GM18520 (cell line): ENCODE measurements at regions not wholly inside any gene's neighbourhood (a gene's known extent, or its start where the extent isn't known, plus 50 kb on each side); places are given as distances from the start of the nearest gene placed in this dataset.
A peak's percentile ranks its signal among the peaks of the same experiment; 100 is the strongest.

Source experiments
- ATAC-seq: cut with Tn5 transposase; IDR thresholded peaks from one replicate; pipeline ENCODE4 v1.9.1; 2021; ENCODE audit not compliant: unreplicated experiment

DNA sequence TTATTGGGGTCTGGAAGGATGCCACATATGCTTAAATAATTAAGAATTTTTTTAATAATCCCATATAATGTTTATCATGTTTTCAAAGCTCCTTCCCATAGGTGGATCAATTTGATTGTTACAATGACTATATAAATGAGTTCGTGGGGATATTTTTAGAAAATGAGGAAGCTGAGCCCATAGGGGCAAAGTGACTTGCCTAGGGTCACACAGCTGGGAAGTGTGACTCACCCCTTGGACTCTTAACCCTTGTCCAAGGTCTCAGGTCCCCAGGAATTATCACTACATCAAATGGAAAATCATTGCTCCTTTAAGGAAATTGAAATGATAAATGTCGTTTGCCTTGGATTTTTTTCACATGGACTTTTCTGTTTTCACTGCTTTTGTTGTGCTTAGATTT is 161.2 kb upstream of the RGMA start:
- no peak for ATAC-seq

DNA sequence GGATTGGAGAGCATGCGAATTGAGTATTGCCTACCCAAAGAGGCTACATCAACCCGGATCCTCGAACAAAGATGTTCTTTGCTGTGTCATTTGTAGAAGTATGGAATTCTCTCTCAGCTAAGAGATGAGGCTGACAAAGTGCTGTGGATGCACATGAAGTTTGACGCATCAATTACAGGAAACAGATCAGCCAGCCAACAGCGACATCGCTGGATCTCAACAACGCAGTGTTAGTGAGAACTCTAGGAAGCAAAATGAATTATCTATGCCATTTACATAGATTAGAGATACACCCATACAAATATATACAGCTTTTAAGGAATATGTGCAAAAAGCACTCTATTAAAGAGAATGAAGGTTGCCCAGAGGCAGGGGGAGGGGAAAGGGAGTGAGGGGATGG is 160.6 kb upstream of the RGMA start:
- no peak for ATAC-seq

DNA sequence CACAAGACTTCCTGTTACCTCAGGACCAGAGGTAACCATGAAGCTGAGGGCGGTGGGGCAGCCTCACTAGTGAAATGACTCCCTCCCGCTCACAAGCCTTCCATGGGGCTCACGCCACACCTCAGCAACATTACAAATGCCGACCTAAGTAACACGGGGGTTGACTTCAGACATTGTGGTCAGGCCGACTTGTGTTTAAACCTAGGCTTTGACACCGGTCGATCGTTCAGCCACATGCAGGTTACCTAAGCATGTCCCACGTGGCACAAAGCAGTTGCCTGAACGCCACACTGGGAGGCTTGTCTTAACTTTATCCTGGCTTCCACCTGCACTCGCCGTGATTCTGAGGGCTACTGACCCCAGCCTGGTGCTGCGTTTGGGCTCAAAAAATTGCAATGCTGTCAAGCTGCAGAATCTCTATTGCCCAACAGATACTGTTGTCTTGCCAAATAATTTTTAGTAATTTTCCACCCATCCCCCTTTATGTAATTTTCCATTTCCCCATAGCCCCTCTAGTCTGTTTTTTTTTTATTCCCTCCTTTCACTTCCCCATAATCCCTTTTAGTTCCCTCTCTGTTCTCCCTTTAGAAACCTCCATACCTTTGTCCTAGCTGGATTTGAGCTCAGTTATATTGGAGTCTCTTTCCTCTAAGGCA is 158.6 kb upstream of the RGMA start:
- no peak for ATAC-seq

DNA sequence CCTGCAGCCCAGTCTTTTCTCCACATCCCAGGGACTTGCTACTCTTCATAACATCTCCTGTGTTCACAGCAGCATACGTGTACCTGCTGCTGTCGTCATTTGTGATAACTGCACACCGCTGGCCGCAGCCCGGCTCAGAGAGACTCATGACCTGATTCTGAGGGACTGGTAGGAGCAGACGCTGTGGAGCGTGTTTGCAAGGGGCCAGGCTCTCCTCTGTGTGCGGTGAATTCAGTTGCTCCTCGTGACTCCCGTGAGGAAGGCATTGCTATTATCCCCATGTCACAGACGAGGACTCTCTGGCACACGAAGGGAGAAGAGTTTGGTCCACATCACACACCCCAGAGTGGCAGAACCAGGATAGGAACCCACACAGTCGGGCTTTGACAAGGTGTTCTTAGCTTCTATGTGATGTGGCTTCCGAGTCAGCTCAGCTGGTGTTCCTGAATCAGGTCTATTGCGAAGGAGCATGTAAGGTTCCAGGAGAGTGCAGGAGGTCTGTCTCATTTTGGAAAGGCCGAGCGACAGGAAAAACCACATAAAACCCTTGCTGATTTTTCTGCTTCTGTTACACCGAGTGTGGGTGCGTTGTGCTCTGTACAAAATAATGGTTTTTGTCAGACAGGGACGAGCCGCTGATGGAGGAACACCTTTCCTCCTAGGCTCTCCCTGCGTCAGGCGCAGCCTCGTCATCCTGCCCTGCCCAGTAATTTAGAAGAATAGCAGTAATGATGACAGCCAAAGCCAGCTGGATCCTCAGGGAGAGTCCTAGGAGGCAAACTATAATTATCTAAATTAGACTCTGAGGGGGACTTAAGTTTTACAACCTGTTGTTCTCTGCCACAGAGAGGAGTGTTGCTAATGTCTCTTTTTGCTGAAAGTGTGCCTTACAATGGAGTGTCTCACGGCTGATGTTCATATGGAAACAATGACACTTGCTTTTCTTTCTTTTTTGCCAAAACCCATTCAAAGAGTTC is 157.5 kb upstream of the RGMA start:
- ATAC-seq, result no peak

DNA sequence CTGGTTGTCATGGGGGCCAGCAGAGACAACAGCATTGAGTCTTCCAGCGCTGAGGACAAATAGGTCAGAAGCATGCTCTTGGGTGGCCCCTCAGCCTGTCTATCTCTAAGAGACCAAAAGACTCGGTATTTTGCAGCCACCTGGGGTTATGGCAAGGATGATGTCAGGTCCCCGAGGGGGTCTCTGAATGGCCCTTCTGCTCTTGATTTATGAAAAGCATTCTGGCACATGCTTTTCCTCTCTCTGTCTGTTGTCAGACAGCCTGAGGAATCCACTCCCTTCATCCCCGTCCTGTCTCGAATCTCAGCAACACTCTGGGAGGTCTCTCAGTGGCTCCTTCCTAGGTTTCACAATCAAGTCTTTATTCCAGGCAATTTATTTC is 156.6 kb upstream of the RGMA start:
- no peak for ATAC-seq

DNA sequence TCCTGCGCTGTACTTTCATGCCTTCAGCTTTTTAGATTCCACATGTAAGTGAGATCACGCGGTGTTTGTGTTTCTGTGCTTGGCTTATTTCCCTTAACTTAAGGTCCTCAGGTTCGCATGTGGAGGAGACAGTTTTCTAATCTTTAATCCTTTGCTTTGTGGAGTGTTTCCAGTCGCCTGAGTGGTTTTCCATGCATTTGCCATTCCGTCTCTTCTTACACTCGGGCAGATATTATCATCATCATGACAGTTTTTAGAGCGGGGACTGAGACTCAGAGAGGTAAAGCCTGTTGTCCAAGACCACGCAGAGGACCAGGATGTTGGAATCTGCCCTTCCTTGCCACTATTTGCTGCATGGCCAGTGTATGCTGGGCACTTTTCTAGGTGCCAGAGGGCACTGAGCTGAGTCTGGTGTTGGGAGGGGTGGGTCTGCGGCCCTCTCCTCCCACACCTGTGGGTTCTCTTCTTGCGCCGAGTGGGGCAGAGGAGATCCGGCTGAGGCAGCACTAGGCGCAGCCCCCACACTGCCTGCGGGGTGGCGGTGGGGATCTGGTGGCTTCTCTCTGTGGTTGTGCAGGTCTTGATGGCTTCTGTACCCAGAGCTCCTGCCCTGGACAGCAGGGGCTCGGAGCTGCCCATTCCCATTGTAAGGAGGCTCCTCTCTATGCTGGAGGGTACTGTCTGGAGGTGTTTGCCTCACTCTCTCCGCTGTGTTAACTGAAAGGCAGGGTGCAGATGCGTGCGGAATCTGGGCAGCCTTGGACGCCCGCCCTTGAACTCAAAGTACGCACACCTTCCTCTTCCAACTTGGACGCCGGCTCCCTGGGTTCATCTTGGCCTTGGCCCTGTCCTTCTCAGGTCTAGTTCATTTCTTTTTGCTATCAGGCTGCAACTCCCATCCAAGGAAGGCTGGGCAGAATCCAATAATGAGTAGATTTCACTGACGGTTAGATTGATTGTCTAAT is 156.0 kb upstream of the RGMA start:
- ATAC-seq, result no peak

DNA sequence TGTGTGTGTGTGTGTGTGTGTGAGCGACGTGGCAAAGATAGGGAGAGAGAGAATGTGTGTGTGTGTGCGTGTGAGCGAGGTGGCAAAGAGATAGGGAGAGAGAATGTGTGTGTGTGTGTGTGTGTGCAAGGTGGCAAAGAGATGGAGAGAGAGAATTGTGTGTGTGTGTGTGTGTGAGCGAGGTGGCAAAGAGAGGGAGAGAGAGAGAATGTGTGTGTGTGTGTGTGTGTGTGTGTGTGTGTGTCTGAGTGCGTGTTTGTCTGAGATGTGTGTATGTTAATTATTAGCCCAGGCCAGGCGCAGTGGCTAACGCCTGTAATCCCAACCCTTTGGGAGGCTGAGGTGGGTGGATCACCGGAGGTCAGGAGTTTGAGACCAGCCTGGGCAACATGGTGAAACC is 154.6 kb upstream of the RGMA start:
- ATAC-seq, result no peak

DNA sequence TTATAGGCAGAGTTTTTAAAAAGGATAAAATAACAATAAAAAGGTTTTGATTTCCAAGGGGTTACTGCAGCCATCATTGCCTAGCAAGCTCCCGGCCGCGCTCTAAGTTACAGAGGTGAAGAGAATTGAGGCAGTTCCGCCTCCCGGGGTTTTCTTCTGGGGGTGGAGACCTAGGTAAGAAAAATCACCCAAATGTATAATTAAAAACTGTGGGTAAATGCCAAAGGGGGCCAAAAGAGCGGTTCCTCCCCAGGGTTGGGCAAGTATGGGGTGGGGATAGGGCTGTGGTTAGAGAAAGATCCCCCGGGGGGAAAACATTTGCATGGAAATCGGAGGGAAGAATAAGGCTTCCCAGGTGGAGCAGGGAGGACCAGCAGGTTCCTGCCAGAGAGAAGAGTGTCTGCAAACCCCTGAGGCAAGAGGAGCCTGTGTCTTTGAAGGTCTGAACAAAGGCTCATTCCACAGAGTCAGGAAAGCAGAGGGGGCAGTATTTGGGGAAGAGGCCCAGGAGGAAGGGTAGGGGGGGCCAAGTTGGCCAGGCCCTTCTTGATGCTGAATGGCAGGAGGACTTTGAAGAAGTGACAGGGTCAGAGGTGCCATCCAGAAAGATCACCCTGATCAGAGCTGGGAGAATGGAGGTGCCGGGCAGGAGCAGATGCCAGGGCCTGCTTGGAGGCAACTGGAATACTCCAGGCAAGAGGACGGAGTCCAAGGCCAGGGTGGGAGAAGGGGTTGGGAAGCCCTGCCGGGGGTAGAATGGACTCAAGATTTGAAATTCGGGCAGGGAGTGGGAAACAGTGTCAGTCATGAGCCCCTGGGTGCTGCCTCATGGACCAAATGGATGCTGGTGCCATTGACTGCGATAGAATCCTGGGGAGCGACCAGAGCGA is 152.9 kb upstream of the RGMA start:
- ATAC-seq, result no peak

DNA sequence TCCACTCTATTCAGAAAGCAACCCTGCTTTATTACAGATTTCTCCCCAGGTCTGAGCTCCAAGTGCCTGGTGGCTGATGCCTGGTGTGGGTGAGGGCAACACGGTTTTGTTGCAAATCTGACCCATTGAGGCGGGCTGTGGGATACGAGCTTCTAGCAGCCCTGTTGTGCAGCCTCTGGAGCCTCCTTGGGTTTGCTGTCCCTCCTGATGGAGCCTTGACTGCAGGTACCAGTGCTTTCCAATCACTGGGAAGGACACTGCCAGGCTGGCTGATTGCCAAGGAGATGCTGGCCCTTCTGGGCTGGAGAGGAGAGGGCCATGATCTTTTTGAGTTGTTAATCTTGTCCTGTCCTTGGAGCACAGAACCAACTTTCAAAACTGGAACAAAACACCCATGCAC is 151.0 kb upstream of the RGMA start:
- ATAC-seq, result no peak

DNA sequence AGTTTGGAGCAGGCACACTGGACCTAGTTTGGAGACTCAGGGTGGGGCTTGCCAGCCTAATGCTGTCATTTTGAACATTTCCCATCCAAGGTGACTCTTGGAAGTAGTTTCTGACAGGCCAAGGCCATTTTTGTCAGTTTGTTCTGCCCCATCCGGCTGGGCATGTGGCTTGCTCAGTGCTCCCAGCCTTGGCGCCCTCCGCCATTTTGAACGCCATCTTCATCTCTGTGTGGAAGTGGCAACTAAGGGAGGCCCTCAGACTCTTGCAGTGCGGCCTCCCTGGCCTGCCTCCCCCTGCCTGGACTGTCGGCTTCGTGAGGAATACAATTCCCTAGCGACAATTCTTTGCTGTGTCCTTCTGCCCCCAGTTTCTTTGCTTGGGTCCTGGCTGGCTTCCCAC is 150.6 kb upstream of the RGMA start:
- ATAC-seq, result no peak

DNA sequence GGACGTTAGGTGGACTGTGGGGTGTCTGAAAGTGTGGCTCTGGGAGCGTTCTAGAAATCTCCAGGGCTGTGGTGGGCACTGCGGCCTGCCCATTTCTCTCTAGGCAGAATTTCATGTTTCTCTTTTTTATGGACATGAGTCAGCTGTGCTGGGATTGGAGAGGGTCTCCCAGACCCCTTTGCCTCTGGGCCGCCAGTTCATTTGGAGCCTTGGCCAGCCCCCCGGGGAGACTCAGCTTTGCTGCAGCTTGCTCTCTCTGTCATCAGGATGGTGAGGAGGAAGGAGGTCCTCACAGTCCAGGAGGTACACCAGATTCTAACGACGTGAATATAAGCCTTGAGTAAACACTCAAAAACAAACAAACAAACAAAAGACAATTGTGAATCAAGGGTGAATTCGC is 149.6 kb upstream of the RGMA start:
- ATAC-seq, result no peak

DNA sequence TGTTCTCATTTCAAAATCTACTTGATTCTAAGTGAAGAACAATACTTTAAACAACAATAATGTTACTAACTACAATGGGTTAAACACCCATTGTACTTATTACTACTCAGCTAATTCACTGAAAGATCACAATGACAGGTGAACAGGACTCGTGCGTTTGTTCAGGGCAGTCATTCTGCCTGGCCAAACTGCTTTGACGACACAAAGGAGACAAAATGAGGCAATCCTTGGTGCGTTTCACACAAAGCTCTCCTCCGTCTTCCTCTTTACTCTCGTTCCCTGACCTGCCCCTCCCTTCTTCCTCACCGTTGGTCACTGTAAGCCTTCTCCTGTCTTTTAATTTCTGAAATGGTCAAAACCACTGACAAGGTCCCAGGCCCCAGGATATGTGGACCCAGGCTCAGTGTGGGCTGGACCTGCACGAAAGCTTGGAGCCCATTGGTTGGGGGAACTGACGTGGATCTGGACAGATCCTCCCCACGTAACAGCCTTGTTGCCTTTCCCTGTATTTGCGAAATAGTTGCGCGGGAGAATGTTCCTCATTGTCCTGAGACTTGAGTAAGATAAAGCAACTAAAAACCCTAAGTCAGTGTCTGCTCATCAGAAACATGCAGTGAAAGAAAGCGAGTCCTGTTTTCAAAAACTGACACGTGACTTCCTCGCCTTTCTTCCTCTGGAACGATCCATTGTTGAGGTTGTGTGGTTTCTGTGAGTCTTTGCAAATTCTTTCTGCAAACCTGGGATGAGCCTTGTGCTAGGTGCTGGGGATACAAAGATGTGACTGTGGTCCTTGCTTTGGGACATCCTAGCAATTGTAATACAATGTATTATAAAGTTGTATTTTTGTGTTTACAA is 147.1 kb upstream of the RGMA start:
- ATAC-seq, result no peak

DNA sequence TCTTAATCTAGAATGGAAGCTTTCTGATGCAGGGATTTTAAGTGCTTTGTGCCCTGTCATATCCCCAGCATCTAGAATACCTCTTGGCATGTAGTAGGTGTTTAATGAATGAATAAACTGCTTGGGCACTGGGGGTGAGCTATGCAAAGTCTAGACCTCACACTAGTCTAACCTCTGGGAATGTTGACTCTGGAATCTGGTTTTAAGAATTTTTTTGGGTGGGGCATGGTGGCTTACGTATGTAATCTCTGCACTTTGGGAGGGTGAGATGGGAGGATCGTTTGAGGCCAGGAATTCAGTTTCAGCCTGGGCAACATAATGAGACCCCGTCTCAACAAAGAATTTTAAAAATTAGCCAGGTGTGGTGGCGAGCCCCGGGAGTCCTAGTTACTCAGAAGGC is 146.3 kb upstream of the RGMA start:
- ATAC-seq, result no peak

DNA sequence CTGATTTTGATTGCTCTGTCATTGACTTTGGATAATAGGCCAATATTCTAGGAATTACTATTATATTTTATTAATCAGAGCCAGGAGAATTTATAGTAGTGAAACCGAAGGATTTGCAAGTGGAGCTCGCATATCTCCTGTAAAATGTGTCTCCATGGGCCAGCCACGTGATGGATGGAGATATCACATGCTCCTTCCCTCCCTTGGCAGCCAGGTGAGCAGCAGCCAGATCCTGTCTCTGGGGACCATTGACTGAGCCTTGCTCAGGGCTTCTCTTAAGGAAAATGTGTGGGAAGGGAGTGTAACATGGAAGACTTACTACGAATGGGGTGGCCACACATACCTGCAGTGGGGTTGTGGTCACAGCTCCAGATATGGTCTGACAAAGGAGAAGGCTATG is 144.7 kb upstream of the RGMA start:
- ATAC-seq, result no peak

DNA sequence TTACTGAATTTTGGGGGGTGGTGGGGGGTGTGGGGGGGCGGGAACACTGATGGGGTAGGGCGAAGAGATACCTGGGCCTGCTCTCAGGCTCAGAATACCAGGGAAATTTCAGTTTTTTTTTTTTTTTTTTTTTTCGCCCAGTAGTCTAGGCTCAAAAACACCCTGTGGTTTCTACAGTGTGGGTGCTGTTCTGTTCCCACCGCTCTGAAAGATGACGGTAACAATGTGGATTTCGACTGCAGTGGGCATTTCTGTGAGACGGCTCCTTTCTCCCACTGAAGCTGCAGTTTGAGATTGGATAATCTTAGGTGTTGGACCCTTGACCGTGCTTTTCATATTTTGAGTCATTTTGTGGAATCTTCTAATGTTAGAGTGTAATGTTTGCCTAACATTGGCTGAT is 143.8 kb upstream of the RGMA start:
- ATAC-seq, result no peak

DNA sequence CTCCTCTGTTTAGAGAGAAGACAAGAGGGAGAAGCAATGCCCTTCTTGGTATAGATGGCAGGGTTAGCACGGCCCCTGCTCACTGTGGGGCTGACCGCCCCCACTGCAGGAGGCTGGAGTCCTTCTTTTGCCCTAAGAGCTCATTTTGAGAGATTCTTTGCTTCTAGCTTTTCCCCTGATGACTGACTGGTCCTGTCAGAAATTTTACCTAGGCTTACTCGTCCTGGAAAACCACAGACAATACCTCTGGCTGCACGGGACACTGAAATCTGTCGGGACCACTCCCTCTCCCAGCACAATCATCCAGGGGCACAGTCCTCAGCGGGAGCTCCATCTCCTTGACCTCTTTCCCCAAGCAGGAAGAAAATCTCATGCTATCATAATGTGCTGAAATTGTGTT is 143.0 kb upstream of the RGMA start:
- ATAC-seq, result no peak

DNA sequence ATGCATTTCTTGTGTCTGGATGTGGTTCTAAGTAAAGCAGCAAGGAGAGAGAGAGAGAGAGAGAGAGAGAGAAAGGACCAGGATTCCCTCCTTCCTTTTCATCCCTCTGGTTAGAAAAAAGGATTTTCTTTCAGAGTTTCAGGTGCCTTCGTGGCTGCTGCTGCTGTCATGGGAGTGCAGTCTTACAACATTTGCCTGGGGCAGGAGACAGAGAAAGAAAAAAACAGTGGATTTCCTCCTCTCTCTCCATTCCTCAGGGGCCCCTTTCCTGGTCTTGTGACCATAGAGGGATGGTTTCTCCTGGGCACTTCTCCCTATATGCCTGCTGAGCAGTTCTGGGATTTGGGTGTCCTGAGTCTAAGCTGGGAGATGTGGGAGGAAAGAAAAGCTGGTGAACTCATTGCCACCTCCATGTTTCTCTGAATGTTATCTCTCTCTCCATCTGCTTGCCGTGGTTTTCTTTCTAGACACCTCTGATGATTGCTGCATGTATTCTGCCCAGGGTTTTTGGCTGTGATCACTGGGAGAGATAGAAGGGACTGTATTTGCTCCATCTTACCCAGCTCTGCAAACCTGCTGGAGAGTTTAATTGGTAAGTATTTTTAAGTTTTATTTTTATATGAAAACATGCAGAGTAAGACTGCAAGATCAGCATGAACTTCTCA is 142.4 kb upstream of the RGMA start:
- ATAC-seq, result no peak

DNA sequence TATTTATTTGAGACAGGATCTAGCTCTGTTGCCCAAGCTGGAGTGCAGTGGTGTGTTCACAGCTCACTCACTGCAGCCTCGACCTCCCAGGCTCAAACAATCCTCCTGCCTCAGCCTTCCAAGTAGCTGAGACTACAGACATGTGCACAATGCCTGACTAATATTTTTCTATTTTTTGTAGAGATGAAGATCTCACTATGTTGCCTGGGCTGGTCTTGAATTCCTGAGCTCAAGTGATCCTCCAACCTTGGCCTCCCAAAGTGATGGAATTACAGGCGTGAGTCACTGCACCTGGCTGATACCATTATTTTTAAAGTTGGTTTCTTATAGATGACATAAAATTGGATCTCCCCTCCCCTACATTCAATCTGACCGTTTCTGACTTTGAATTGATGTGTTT is 139.5 kb upstream of the RGMA start:
- no peak for ATAC-seq

DNA sequence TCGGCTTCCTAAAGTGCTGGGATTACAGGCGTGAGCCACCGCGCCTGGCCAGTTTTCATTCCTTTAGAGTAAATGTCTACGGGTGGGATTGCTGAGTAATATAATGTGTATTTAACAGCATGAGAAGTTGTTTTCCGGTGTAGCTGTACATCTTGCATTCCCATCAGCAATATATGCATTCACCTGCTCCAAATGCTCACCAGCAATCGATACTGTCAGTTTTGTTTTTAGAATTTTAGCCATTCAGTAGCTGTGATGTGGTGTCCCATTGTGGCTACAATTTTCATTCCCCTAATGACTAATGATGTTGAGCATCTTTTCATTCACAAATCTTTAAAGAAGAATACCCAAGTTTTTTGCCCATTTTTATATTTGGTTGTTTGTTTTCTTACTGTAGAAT is 134.8 kb upstream of the RGMA start:
- ATAC-seq, result peak; percentile 62
